ENCODE measurements at regions not wholly inside any gene's neighbourhood (a gene's known extent, or its start where the extent isn't known, plus 50 kb on each side); places are given as distances from the start of the nearest gene placed in this dataset.

GRCh38 chr5:161030229-161030628 is 178.2 kb upstream of the ATP10B start:
- no peak for TF ChIP-seq CTCF (IDR thresholded peaks at IDR 0.05; ENCODE audit: low read depth, low read length, missing control alignments)
- no peak for DNase-seq (ENCODE audit: low read depth)
- H3K4me3 ChIP-seq (ENCODE audit: low read depth, low read length): no peak overlapping the region

- no peak for TF ChIP-seq CTCF (IDR thresholded peaks at IDR 0.05; ENCODE audit: low read depth, low read length, missing control alignments)
- H3K4me3 ChIP-seq (ENCODE audit: low read depth, low read length): no peak overlapping the region
- no peak for DNase-seq (ENCODE audit: low read depth)
Observed at GRCh38 chr5:161027763-161028162, 175.8 kb upstream of the ATP10B start.

- H3K4me3 ChIP-seq (ENCODE audit: low read depth, low read length): no peak overlapping the region
- no peak for DNase-seq (ENCODE audit: low read depth)
- no peak for TF ChIP-seq CTCF (IDR thresholded peaks at IDR 0.05; ENCODE audit: low read depth, low read length, missing control alignments)
Observed at GRCh38 chr5:161023551-161023950, 171.5 kb upstream of the ATP10B start.

- DNase-seq (ENCODE audit: low read depth): no peak
- no peak overlapping the region for H3K4me3 ChIP-seq (ENCODE audit: low read depth, low read length)
- TF ChIP-seq CTCF (IDR thresholded peaks at IDR 0.05; ENCODE audit: low read depth, low read length, missing control alignments): no peak
Observed at GRCh38 chr5:161022151-161022550, 170.1 kb upstream of the ATP10B start.

GRCh38 chr5:161009817-161010216 is 157.8 kb upstream of the ATP10B start:
- H3K4me3 ChIP-seq (ENCODE audit: low read depth, low read length): no peak overlapping the region
- no peak for DNase-seq (ENCODE audit: low read depth)
- no peak for TF ChIP-seq CTCF (IDR thresholded peaks at IDR 0.05; ENCODE audit: low read depth, low read length, missing control alignments)

- TF ChIP-seq CTCF (IDR thresholded peaks at IDR 0.05; ENCODE audit: low read depth, low read length, missing control alignments): no peak
- H3K4me3 ChIP-seq (ENCODE audit: low read depth, low read length): no peak overlapping the region
- DNase-seq (ENCODE audit: low read depth): no peak
Observed at GRCh38 chr5:161009194-161009593, 157.2 kb upstream of the ATP10B start.

- TF ChIP-seq CTCF (IDR thresholded peaks at IDR 0.05; ENCODE audit: low read depth, low read length, missing control alignments): no peak
- H3K4me3 ChIP-seq (ENCODE audit: low read depth, low read length): no peak overlapping the region
- DNase-seq (ENCODE audit: low read depth): no peak
Observed at GRCh38 chr5:161007879-161008278, 155.9 kb upstream of the ATP10B start.

Data from GM12864 (cell line).